ENCODE measurements at regions not wholly inside any gene's neighbourhood (a gene's known extent, or its start where the extent isn't known, plus 50 kb on each side); places are given as distances from the start of the nearest gene placed in this dataset.
"Not testable (repeated sequence)": the region's sequence is repeated elsewhere in the genome, so short reads cannot be mapped to it uniquely, and the experiment has no call there.

DNA sequence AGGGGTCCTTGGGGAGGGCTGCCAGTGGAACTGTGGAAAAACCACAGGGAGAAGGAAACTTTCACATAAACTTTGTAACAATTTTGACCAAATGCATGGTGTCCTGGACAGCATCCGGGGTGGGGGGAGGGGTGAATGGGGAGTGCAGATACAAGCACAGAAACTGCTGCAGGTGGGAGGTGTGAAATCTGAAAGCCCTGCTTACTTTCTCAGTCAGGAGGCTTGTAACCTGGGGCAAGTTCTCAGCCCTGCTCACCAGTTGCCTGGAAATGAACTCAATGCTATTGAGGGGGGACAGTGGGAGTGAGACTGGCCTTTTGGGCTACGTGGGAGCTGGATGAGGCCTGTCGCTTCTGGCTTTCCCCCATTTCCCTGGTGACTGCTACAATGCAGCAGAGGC is 694.5 kb upstream of the ZNF608 start:
- H3K4me3 Mint-ChIP-seq = no peak overlapping the region

DNA sequence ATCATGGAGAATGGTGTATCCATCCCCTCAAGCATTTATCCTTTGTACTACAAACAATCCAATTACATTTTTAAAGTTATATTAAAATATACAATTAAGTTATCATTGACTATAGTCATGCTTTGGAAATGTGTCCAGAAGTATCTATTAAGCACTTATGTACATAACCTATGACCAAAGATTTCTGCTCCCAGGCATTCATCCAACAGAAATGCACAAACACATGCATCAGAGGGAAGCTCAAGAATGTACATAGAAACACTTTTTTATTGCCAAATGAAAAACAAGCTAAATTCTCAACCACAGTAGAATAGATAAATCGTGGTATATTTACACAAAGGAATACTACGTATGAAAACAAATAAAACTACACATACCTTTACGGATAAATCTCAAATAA is 700.5 kb upstream of the ZNF608 start:
- no peak overlapping the region for H3K4me3 Mint-ChIP-seq
- no peak for DNase-seq

More for the DNA sequence above, 694.5 kb upstream of the ZNF608 start:
- Mint-ChIP-seq H3K4me1 (no peaks in the 10 kb centered on the region), H3K36me3 (peaks cover 0 to 4% (median 3%) of the 10 kb centered on the region in 3 donors), H3K27ac (no peak overlapping the region), H3K27me3 (ENCODE audit: low read depth in 3 of 3) (peaks cover 0 to 4% (median 0%) of the 10 kb centered on the region in 3 donors), H3K9me3 (peaks cover 6 to 36% (median 21%) of the 10 kb centered on the region in 6 donors)
- no peak for DNase-seq

DNA sequence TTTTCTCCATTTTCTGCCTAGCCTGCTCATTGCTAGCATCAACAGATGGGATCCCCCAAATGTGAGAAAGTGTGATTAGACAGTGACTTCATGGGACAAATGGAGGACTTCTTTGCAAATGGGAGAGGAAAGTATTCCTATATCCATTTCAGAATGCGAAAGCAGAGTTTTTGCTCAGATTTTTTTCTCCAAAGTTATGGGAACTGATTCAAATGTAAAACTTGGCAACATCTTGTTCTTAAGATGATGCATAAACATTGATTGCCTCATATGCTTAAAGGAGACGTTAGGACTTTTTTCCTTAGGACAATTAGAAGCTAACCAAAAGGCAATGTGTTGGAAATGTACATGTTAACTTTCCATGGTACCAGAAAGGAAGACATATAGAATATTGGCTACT is 704.3 kb upstream of the ZNF608 start:
- no peak for DNase-seq
- H3K9me3 Mint-ChIP-seq = peaks cover 0 to 13% (median 0%) of the 10 kb centered on the region in 6 donors
- no peak overlapping the region for H3K27ac Mint-ChIP-seq
- no peak overlapping the region for H3K4me3 Mint-ChIP-seq
- H3K4me1 Mint-ChIP-seq = no peaks in the 10 kb centered on the region
- no peaks in the 10 kb centered on the region for H3K36me3 Mint-ChIP-seq
- H3K27me3 Mint-ChIP-seq (ENCODE audit: low read depth in 3 of 3) = peaks cover 0 to 2% (median 0%) of the 10 kb centered on the region in 3 donors

More for the DNA sequence above, 700.5 kb upstream of the ZNF608 start:
- Mint-ChIP-seq H3K27ac (no peak overlapping the region), H3K9me3 (peaks cover 0 to 16% (median 12%) of the 10 kb centered on the region in 6 donors), H3K27me3 (ENCODE audit: low read depth in 3 of 3) (peaks cover 0 to 4% (median 2%) of the 10 kb centered on the region in 3 donors), H3K4me1 (no peaks in the 10 kb centered on the region), H3K36me3 (peaks cover 0 to 4% (median 3%) of the 10 kb centered on the region in 3 donors)

DNA sequence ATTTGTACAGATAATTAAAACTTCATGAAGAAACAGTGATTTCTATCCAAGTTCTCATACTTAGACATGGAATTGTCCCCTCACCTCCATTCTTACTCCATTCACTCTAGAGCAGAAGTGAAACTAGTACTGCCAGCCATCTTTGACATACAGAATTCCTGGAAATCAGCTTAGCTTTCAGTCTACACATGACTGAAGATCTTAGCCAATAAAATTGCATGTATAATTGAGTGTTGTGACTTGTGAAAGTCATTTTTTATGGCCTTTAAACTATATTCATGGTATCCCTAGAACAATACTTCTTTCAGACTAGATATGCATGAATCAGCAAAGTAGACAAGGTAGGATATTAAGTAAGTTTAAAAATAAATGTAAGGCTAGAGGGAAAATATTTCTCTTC is 705.2 kb upstream of the ZNF608 start:
- Mint-ChIP-seq H3K4me1 (no peaks in the 10 kb centered on the region), H3K4me3 (no peak overlapping the region)

DNA sequence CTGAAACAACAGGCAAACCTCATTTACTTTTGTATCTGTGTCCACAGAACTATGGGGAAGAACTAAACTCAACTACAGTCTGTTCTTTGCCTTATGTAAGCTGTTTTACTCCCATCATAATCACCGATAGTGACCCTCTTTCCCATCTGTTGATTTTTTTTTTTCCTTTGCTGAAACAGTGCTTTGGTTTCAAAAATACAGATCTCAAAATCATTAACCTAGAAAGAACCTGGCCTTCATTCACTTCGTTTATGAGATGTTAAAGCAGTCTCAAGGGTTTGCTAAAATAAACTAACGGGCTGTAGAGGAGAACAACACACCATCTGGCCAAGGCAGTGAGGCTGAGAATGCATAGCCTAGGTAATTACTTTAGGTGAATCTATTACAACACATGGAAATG is 706.6 kb upstream of the ZNF608 start:
- H3K36me3 Mint-ChIP-seq = no peaks in the 10 kb centered on the region
- no peaks in the 10 kb centered on the region for H3K27me3 Mint-ChIP-seq (ENCODE audit: low read depth in 3 of 3)
- H3K9me3 Mint-ChIP-seq = peaks cover 0 to 19% (median 2%) of the 10 kb centered on the region in 6 donors
- H3K4me3 Mint-ChIP-seq = no peak overlapping the region
- no peak overlapping the region for H3K27ac Mint-ChIP-seq
- DNase-seq = no peak
- no peaks in the 10 kb centered on the region for H3K4me1 Mint-ChIP-seq

More for the DNA sequence above, 705.2 kb upstream of the ZNF608 start:
- Mint-ChIP-seq H3K9me3 (peaks cover 0 to 13% (median 2%) of the 10 kb centered on the region in 6 donors), H3K27me3 (ENCODE audit: low read depth in 3 of 3) (no peaks in the 10 kb centered on the region), H3K27ac (no peak overlapping the region), H3K36me3 (no peaks in the 10 kb centered on the region)
- no peak for DNase-seq

DNA sequence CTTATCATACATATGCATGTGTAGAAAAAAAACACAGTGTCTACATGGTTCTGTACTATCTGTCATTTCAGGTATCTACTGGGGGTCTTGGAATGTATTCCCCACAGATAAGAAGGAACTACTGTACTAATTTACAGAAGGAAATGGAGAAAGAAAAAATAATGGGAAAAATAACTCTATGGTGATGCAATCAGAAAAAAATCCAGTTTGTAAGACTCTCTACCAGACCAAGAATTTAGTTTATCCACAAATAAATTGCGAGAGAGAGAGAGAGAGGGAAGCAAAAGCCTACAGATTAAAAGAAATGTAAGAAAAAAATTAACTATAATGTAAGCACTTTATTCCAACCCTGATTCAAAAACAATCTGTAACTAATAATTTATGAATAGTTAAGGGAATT is 708.6 kb upstream of the ZNF608 start:
- peaks cover 0 to 19% (median 2%) of the 10 kb centered on the region in 6 donors for H3K9me3 Mint-ChIP-seq
- DNase-seq = no peak
- H3K27ac Mint-ChIP-seq = no peak overlapping the region
- H3K4me1 Mint-ChIP-seq = no peaks in the 10 kb centered on the region
- no peak overlapping the region for H3K4me3 Mint-ChIP-seq
- H3K36me3 Mint-ChIP-seq = peaks cover 0 to 3% (median 0%) of the 10 kb centered on the region in 3 donors
- H3K27me3 Mint-ChIP-seq (ENCODE audit: low read depth in 3 of 3) = no peaks in the 10 kb centered on the region

DNA sequence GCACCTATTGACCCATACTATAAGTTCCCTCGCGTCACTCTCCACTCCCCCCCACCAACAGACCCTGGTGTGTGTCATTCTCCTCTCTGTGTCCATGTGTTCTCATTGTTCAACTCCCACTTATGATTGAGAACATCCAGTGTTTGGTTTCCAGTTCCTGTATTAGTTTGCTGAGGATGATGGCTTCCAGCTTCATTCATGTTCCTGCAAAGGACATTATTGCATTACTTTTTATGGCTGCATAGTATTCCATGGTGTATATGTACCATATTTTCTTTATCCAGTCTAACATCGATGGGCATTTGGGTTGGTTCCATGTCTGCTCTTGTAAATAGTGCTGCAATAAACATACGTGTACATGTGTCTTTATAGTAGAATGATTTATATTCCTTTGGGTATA is 709.6 kb upstream of the ZNF608 start:
- H3K36me3 Mint-ChIP-seq; H3K27ac Mint-ChIP-seq; H3K4me1 Mint-ChIP-seq; H3K27me3 Mint-ChIP-seq (ENCODE audit: low read depth in 3 of 3); H3K4me3 Mint-ChIP-seq; DNase-seq: not testable (repeated sequence)
- H3K9me3 Mint-ChIP-seq = peaks cover 0 to 19% (median 2%) of the 10 kb centered on the region in 6 donors

DNA sequence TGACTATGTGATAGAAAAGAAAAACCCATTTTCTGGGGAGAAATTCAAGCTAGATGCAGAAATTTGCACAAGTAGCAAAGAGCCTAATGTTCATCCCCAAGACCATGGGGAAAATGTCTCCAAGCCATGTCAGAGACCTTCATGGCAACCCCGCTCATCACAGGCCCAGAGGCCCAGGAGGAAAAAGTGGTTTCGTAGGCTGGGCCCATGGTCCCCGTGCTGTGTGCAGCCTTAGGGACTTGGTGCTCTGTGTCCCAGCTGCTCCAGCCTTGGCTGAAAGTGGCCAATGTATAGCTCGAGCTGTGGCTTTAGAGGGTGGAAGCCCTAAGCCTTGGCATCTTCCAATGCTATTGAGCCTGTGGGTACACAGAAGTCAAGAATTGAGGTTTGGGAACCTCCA is 711.2 kb upstream of the ZNF608 start:
- Mint-ChIP-seq H3K4me1 (no peaks in the 10 kb centered on the region), H3K36me3 (peaks cover 0 to 3% (median 0%) of the 10 kb centered on the region in 3 donors), H3K27ac (no peak overlapping the region), H3K27me3 (ENCODE audit: low read depth in 3 of 3) (peaks cover 0 to 2% (median 0%) of the 10 kb centered on the region in 3 donors), H3K9me3 (peaks cover 0 to 19% (median 2%) of the 10 kb centered on the region in 6 donors), H3K4me3 (no peak overlapping the region)
- DNase-seq = no peak

DNA sequence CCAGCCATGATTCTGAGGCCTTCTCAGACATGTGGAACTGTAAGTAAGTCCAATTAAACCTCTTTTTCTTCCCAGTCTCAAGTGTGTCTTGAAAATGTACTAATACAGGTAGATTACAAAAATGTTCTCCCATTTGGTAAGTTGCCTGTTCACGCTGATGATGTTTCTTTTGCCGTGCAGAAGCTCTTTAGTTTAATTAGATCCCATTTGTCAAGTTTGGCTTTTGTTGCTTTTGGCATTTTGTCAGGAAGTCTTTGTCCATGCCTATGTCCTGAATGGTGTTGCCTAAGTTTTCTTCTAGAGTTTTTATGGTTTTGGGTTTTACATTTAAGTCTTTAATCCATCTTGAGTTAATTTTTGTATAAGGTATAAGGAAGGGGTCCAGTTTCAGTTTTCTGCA is 712.5 kb upstream of the ZNF608 start:
- not testable (repeated sequence) for H3K4me3 Mint-ChIP-seq; DNase-seq; H3K4me1 Mint-ChIP-seq; H3K9me3 Mint-ChIP-seq; H3K27me3 Mint-ChIP-seq (ENCODE audit: low read depth in 3 of 3); H3K27ac Mint-ChIP-seq; H3K36me3 Mint-ChIP-seq

DNA sequence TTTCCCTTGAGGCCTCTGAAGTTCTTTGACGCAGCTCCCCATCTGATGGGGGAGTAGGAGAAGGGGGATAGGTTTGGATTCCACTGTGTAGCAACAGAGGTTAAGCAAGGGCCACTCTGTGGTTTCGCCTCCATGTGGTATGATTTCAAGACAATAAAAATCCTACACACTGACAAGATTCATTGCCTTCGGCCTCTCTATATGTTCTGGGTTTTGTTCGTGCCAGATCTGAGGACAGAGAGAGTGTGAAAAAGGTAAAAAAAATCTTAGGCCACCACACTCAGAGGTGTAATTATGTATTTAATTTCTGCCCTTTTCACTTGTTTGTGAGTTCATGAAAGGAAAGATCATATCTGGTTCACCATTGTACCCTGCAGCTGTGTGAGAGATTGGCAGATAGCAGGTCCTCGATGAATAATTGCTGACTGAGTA is 715.2 kb upstream of the ZNF608 start:
- Mint-ChIP-seq H3K36me3 (peaks cover 0 to 3% (median 0%) of the 10 kb centered on the region in 3 donors), H3K27me3 (ENCODE audit: low read depth in 3 of 3) (peaks cover 0 to 2% (median 2%) of the 10 kb centered on the region in 3 donors), H3K4me3 (no peak overlapping the region), H3K27ac (no peak overlapping the region), H3K9me3 (peaks cover 0 to 7% (median 2%) of the 10 kb centered on the region in 6 donors), H3K4me1 (no peaks in the 10 kb centered on the region)
- no peak for DNase-seq

DNA sequence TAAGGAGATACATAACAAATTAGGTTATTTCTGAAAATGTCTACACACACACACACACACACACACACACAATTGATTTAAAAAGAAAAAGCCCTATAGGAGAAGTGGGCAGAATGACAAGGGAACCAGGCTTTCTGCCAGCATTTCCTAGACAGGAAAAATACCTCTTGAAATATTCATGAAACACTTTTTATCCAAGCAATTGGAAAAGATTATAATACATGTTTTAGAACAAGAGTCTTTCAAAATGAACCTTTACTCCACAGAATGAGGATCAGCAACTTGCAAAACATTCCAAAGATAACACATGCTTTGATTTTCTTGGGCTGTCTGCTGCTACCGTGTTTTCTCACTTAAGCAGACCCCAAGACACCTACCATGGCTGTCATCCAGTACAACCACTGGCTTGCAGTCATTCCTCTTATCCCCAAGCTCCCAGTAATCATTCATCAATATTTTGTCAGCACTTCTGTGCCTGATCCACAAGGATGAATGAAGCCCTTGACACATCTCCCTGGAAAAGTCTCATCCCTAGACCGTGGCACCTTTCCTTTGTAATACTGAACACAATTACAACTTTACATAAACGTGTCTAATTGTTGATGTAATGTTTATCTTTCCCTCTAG is 717.1 kb upstream of the ZNF608 start:
- H3K9me3 Mint-ChIP-seq = peaks cover 0 to 4% (median 0%) of the 10 kb centered on the region in 6 donors
- peaks cover 0 to 3% (median 0%) of the 10 kb centered on the region in 3 donors for H3K36me3 Mint-ChIP-seq
- H3K4me1 Mint-ChIP-seq = no peaks in the 10 kb centered on the region
- H3K4me3 Mint-ChIP-seq = no peak overlapping the region
- DNase-seq = no peak
- H3K27ac Mint-ChIP-seq = no peak overlapping the region
- peaks cover 0 to 2% (median 2%) of the 10 kb centered on the region in 3 donors for H3K27me3 Mint-ChIP-seq (ENCODE audit: low read depth in 3 of 3)

DNA sequence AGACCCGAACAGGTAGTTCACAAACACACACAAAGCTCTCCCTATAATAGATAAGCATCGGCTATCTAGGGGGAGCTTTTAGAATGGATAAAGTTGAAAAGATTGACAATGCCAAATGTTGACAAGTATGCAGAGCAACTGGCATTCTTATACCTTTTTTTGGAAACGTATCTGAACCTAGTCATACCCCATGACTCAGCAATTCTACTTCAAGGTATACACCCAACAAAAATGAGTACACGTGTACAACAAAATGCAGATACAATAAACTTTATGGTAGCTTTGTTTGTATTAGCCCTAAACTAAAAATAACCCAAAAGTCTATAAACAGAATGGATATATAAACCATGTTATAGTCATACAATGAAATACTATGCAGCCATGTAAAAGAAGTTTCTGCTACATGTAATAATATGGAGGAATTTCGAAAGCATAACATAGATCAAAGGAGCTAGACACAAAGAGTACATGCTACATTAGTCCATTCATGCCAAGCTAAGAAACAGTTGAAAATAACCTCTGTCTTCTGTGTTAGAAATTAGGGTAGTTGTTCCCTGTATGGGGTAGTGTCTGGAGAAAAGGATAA is 718.5 kb upstream of the ZNF608 start:
- Mint-ChIP-seq H3K9me3 (peaks cover 0 to 4% (median 0%) of the 10 kb centered on the region in 6 donors), H3K27me3 (ENCODE audit: low read depth in 3 of 3) (peaks cover 0 to 2% (median 2%) of the 10 kb centered on the region in 3 donors), H3K4me3 (no peak overlapping the region), H3K27ac (no peak overlapping the region), H3K36me3 (no peaks in the 10 kb centered on the region), H3K4me1 (no peaks in the 10 kb centered on the region)
- no peak for DNase-seq

DNA sequence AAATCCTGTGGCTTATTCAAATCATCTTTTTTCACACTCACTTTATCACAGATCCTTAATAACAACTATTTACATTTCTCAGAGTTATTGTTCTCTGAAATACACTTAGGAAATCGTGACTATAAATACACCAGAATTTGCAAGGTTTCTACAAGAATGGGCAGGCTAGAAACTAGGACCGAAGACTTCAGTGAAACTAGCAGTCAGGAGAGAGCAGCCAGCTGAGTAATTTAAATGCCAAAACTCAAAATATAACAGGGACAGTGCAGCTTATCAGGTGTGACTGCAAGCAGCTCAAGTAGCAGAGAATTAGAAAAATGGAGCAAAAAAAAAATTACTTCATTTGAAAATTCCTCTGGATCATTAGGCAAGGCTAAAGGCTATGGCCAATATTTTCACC is 719.3 kb upstream of the ZNF608 start:
- Mint-ChIP-seq H3K27me3 (ENCODE audit: low read depth in 3 of 3) (peaks cover 0 to 2% (median under 1%) of the 10 kb centered on the region in 3 donors), H3K4me3 (no peak overlapping the region), H3K4me1 (no peaks in the 10 kb centered on the region), H3K27ac (no peak overlapping the region), H3K9me3 (peaks cover 0 to 4% (median 0%) of the 10 kb centered on the region in 6 donors), H3K36me3 (no peaks in the 10 kb centered on the region)
- no peak for DNase-seq

DNA sequence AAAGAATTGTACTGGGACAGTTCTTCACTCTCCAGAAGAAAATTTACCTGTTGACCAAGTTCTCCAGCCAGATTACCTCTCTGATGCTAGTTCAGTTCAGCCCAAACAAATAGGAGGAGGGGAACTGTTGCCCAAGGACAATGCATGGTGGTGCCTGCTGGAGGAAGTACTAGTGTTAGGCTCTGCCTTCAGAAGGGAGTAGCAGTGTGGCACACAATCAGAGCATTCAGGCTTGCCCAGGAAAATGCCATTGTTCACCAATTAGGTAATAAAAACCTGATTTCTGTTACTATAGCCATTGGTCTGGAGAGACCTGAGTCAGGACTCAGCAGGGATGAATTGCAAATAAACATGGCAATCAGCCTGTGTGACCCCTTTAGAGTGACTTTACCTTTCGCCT is 720.8 kb upstream of the ZNF608 start:
- H3K4me1 Mint-ChIP-seq = no peaks in the 10 kb centered on the region
- H3K4me3 Mint-ChIP-seq = no peak overlapping the region

More for the DNA sequence above, 720.8 kb upstream of the ZNF608 start:
- H3K27me3 Mint-ChIP-seq (ENCODE audit: low read depth in 3 of 3) = peaks cover 0 to 2% (median 0%) of the 10 kb centered on the region in 3 donors
- DNase-seq = no peak
- no peaks in the 10 kb centered on the region for H3K36me3 Mint-ChIP-seq
- peaks cover 0 to 4% (median 0%) of the 10 kb centered on the region in 6 donors for H3K9me3 Mint-ChIP-seq
- H3K27ac Mint-ChIP-seq = no peak overlapping the region
